UCSD-AML1 (cell line): ENCODE measurements at regions not wholly inside any gene's neighbourhood (a gene's known extent, or its start where the extent isn't known, plus 50 kb on each side); places are given as distances from the start of the nearest gene placed in this dataset.
"Not testable (repeated sequence)": the region's sequence is repeated elsewhere in the genome, so short reads cannot be mapped to it uniquely, and the experiment has no call there.

ENCODE experiments used
- DNase-seq: peaks from one replicate; lab custom pipeline; 2025; ENCODE audit not compliant: unreplicated experiment; lab: John Stamatoyannopoulos, UW

DNA sequence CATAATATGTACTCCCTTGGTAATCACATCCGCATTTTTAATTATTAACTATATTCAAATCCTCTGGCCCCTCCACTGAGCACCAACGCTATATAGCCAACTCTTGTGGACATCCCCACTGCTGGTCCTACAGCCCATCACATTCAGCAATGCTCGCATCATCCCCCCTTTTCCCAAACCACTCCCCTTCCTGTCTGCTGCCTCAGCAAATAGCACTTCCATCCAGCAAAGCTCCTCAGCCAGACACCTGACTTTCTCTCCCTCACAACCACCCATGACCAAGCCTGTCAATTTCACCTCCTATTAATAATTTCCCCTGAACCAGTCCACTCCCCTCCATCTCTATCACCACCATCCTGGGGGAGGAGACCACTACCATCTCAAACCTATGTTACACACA lies 65.5 kb upstream of the KIF2A start:
- not testable (repeated sequence) for DNase-seq

DNA sequence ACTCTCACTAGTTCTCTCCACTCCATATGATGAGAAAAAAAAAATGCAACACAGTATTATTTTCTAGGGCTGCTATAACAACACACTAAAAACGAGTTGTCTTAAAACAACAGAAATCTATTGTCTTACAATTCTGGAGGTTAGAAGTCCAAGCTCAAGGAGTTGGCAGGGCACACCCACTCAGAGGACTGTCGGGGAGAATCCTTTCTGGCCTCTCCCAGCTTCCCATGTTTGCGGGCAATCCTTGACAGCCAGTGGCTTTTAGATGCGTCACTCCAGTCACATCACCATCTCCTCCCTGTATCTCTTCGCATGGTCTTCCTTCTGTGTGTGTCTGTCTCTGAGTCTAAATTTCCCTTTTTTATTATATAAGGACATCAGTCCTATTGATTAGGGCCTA lies 64.0 kb upstream of the KIF2A start:
- DNase-seq: not testable (repeated sequence)

DNA sequence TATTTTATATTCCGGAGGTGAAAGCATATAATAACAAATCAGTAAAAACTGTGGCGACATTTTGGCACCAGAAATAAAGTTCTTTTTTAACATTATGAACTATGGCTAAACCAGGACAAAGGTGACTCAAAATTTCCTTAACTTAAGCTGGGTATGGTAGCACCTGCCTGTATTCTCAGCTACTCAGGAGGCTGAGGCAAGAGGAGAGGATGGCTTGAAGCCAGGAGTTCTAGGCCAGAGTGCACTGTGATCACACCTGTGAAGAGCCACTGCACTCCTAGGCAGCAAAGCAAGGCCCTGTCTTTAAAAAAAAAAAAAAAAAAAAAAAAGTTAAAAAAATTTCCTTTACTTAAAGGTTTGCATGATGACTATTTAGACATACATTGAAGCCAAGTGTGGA lies 63.0 kb upstream of the KIF2A start:
- not testable (repeated sequence) for DNase-seq

DNA sequence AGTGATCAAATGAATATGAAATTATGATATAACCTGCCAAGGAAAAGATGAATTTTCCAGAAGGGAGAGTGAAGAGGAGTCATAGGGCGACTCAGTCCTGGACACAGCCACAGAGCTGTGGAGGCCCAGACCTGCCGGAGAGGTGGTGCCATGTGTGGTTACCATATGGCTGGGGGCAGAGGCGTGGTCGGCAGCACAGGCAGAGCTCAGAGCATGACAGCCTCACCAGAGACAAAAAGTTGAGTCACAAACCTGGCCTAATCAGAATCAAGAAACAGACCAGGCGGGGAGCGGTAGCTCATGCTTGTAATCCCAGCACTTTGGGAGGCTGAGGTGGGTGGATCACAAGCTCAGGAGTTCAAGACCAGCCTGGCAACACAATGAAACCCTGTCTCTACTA lies 57.8 kb upstream of the KIF2A start:
- not testable (repeated sequence) for DNase-seq

DNA sequence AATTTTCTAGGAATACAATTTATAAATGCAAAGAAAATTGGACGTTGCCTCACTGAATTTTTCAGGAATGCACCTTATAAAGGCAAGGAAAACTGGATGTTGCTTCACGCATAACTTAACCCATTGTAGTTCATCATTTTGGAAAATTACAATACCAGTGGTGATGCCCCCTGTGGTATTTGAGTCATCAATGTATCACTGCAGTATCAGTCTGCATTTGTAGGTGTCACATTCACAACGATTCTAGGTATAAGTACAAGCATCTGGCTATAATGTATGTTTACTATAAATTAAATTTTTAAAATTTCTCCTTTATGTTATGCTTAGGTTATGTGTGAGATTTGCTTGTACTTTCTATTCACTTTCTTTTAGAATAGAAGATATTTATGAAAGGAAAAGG lies 55.9 kb upstream of the KIF2A start:
- not testable (repeated sequence) for DNase-seq

DNA sequence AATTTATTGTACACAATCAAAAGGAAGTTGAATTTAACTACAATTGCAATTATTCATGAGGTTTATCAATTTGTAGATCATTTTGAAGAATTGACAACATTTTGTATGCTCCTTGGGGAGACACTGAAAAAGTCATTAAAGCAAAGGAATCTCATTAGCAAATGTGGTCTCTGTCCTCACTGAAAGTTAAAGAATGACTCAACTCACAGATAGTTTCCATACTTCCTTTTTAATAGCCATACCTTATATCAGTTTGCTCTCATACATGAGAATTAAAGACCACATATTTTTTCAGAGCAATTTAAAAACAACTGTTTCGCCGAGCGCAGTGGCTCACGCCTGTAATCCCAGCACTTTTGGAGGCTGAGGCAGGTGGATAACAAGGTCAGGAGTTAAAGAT lies 55.1 kb upstream of the KIF2A start:
- not testable (repeated sequence) for DNase-seq

DNA sequence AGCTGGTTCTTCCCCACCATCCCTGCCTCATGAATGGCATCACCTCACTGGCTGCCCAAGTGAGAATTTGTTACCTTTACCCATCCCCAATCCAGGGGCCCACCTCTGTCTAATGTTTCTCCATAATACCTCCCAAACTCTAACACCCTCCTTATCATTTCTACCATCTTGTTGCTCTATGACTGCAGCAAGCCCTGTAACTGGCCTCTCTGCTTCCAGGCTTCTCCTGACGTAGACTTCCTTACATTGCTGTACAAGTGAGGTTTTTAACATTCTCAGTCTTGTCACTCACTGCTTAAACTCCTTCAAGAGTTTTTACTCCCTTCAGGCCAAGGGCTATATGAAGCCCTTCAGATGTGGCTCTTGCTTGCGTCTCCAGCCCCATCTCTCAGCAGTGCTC lies 53.5 kb upstream of the KIF2A start:
- DNase-seq: not testable (repeated sequence)

DNA sequence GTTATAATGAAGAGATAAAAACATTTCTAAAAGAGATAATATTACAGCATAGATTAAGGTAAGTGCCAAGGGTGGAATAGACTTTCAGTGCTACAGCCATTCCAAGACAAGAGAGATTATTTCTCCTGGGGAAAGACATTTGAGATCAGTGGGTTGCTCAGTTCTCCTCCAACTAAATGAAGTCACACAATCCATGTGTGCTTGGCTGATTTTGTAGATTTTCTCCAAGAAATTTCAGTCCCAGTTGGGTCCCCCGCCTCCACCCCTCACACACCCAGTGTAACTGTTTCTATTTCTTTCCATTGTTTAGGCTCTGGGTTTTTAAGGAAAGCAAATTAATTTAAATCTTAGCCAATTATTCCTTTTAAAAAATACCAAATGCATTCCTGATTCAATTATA lies 50.5 kb upstream of the KIF2A start:
- not testable (repeated sequence) for DNase-seq

DNA sequence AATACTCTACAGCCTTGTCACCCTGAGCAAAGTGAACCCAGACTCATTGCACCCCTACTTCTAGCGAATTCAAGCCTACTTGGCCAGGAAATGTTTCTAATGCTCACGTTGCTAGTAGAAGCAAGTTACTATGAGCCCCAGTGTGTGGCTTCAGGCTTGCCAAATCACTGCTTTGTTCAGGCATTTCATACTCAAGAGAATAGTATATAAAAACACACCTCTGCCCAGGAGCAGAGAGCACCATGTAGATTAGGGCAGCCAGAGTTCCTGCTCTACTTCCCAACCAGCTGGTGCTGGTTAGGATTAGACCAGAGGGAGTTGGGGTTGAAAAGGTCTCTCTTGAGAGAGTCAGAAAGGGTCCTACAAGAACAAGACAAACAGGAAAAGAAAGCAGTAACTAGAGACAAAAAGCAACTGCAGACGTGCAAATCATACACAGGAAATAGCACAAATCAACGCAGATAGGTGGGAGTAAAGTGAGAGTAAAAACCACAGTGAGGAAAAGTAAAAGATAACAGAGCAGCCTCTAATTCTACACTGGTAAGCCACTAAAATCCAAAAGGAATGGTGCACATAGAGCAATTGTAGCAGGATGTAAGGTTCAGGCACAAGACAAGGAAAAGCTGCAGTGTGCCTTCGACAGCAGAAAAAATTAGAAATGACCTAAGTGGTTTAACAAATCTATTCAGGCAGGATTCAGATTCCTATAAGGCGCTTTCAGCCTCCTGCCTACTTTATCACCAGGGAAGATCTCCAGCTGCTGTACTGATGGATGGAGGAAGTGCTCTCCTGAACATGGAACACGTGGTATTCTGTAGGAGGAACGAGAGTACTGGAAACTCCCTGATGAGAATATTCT lies 49.6 kb upstream of the KIF2A start:
- no peak for DNase-seq
